GM21717 (cell line): ENCODE measurements at regions not wholly inside any gene's neighbourhood (a gene's known extent, or its start where the extent isn't known, plus 50 kb on each side); places are given as distances from the start of the nearest gene placed in this dataset.
"Not testable (repeated sequence)": the region's sequence is repeated elsewhere in the genome, so short reads cannot be mapped to it uniquely, and the experiment has no call there.

Experiments used
- ATAC-seq: cut with Tn5 transposase; IDR thresholded peaks from one replicate; pipeline ENCODE4 v1.9.1; 2021; ENCODE audit warnings: mild to moderate bottlenecking, moderate library complexity; ENCODE audit not compliant: unreplicated experiment

GRCh38 chr6:132142768-132143167 is 191.6 kb upstream of the CCN2 start:
- no peak for ATAC-seq

GRCh38 chr6:132142308-132142707 is 191.1 kb upstream of the CCN2 start:
- ATAC-seq, result no peak

- ATAC-seq, result no peak
Observed at GRCh38 chr6:132140189-132140588, 189.0 kb upstream of the CCN2 start.

GRCh38 chr6:132139611-132140010 is 188.4 kb upstream of the CCN2 start:
- no peak for ATAC-seq

- no peak for ATAC-seq
Observed at GRCh38 chr6:132136981-132137380, 185.8 kb upstream of the CCN2 start.

GRCh38 chr6:132135409-132135808 is 184.2 kb upstream of the CCN2 start:
- no peak for ATAC-seq

GRCh38 chr6:132133736-132134445 is 182.7 kb upstream of the CCN2 start:
- no peak for ATAC-seq

GRCh38 chr6:132132924-132133639 is 181.9 kb upstream of the CCN2 start:
- ATAC-seq, result no peak

- ATAC-seq, result no peak
Observed at GRCh38 chr6:132132422-132132821, 181.2 kb upstream of the CCN2 start.

GRCh38 chr6:132131758-132132157 is 180.6 kb upstream of the CCN2 start:
- ATAC-seq, result no peak

GRCh38 chr6:132131351-132131750 is 180.2 kb upstream of the CCN2 start:
- no peak for ATAC-seq

GRCh38 chr6:132130626-132131298 is 179.6 kb upstream of the CCN2 start:
- ATAC-seq, result no peak

- ATAC-seq, result no peak
Observed at GRCh38 chr6:132128424-132128823, 177.3 kb upstream of the CCN2 start.

GRCh38 chr6:132126150-132126549 is 175.0 kb upstream of the CCN2 start:
- ATAC-seq, result no peak

- ATAC-seq, result no peak
Observed at GRCh38 chr6:132122871-132123270, 171.7 kb upstream of the CCN2 start.

- no peak for ATAC-seq
Observed at GRCh38 chr6:132122176-132122575, 171.0 kb upstream of the CCN2 start.

- ATAC-seq, result no peak
Observed at GRCh38 chr6:132118144-132118543, 167.0 kb upstream of the CCN2 start.

GRCh38 chr6:132115714-132116366 is 164.7 kb upstream of the CCN2 start:
- no peak for ATAC-seq

- no peak for ATAC-seq
Observed at GRCh38 chr6:132114201-132114825, 163.1 kb upstream of the CCN2 start.

GRCh38 chr6:132109752-132110151 is 158.6 kb upstream of the CCN2 start:
- ATAC-seq, result not testable (repeated sequence)

GRCh38 chr6:132107896-132108295 is 156.7 kb upstream of the CCN2 start:
- ATAC-seq, result no peak
